GM12892 (cell line): ENCODE measurements at regions not wholly inside any gene's neighbourhood (a gene's known extent, or its start where the extent isn't known, plus 50 kb on each side); places are given as distances from the start of the nearest gene placed in this dataset.

Experiments
- POLR2A ChIP-seq: IDR thresholded peaks from 2 replicates; pipeline ENCODE4 v1.6.1; 2011; ENCODE audit warnings: low read depth, low read length, control low read depth
- POLR2AphosphoS5 ChIP-seq: IDR thresholded peaks from 2 replicates; pipeline ENCODE4 v1.6.1; 2011; ENCODE audit warnings: low read depth, low read length, control low read depth
- TAF1 ChIP-seq: IDR thresholded peaks from 2 replicates; pipeline ENCODE4 v1.6.1; 2011; ENCODE audit warnings: low read depth, mild to moderate bottlenecking, control low read depth, low read length, borderline replicate concordance

- TF ChIP-seq POLR2A (no peak), TAF1 (no peak), POLR2AphosphoS5 (no peak)
Observed at GRCh38 chr4:26033389-26033788, 119.4 kb downstream of the SMIM20 start.
